NB4 (cell line): ENCODE measurements at regions not wholly inside any gene's neighbourhood (a gene's known extent, or its start where the extent isn't known, plus 50 kb on each side); places are given as distances from the start of the nearest gene placed in this dataset.

Experiments used
- DNase-seq: peaks from one replicate; pipeline ENCODE4 v3.0.0; 2010; ENCODE audit warnings: low read depth
- H3K4me3 ChIP-seq: one replicate; pipeline ENCODE4 v1.5.1; 2011; ENCODE audit warnings: mild to moderate bottlenecking, low read depth, low read length, moderate library complexity
- MYC ChIP-seq: IDR thresholded peaks from 2 replicates; pipeline ENCODE4 v1.6.1; 2011; ENCODE audit warnings: low read depth, low read length
- POLR2A ChIP-seq: IDR thresholded peaks from 2 replicates; pipeline ENCODE4 v1.6.1; 2011; ENCODE audit warnings: mild to moderate bottlenecking; ENCODE audit not compliant: insufficient read length; ENCODE audit errors: extremely low read depth
- TF ChIP-seq, protein P1 (sequence below): IDR thresholded peaks from one replicate; pipeline ENCODE4 v1.5.1; 2012; ENCODE audit warnings: low read depth, low read length
- TF ChIP-seq, protein P2 (sequence below): IDR thresholded peaks from 2 replicates; pipeline ENCODE4 v1.6.1; 2011; ENCODE audit warnings: low read depth, low read length

DNA sequence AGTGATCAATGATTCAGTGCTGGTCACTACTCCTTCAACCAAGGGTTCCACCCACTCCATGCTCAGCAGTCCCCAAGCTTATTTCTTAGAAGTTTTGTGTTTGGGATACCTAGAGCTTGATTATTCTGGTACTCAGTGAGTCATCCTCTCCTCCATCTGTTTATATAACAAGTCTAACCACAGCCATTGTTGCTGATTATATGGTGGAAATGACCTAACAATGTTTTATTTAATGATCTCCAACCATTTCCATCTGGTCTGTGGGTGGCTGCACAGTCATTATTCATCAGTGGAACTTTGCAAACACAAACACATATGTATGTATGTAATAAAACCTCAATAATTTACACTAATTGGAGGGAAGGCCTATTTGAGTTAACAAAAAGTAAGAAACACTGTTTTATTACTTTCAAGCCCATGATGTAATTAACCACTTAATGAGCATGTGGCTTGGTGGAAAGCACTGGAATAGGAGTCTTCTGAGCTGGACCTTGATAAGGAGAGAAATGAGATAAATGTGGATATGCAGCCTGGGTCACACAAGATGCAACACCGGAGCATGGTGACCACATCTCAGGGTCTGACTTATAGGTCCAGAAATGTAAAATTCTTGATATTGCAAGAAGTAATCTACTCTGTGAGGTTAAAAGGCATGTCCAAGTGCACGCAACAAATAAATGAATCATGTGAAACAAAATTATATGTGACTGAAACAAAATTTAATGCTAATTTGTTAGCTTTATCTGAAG lies 99.0 kb upstream of the WLS start:
- TF ChIP-seq, protein P1, sequence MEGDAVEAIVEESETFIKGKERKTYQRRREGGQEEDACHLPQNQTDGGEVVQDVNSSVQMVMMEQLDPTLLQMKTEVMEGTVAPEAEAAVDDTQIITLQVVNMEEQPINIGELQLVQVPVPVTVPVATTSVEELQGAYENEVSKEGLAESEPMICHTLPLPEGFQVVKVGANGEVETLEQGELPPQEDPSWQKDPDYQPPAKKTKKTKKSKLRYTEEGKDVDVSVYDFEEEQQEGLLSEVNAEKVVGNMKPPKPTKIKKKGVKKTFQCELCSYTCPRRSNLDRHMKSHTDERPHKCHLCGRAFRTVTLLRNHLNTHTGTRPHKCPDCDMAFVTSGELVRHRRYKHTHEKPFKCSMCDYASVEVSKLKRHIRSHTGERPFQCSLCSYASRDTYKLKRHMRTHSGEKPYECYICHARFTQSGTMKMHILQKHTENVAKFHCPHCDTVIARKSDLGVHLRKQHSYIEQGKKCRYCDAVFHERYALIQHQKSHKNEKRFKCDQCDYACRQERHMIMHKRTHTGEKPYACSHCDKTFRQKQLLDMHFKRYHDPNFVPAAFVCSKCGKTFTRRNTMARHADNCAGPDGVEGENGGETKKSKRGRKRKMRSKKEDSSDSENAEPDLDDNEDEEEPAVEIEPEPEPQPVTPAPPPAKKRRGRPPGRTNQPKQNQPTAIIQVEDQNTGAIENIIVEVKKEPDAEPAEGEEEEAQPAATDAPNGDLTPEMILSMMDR: no peak
- TF ChIP-seq MYC (no peak), POLR2A (no peak)
- TF ChIP-seq, protein P2, sequence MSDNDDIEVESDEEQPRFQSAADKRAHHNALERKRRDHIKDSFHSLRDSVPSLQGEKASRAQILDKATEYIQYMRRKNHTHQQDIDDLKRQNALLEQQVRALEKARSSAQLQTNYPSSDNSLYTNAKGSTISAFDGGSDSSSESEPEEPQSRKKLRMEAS: no peak
- H3K4me3 ChIP-seq: no peak overlapping the region
- no peak for DNase-seq

- TF ChIP-seq MYC: no peak
- TF ChIP-seq, protein P1: no peak
- TF ChIP-seq POLR2A: no peak
- TF ChIP-seq, protein P2: no peak
- H3K4me3 ChIP-seq: no peak overlapping the region
- no peak for DNase-seq
Measured at GRCh38 chr1:68330391-68330790, 98.1 kb upstream of the WLS start.

DNA sequence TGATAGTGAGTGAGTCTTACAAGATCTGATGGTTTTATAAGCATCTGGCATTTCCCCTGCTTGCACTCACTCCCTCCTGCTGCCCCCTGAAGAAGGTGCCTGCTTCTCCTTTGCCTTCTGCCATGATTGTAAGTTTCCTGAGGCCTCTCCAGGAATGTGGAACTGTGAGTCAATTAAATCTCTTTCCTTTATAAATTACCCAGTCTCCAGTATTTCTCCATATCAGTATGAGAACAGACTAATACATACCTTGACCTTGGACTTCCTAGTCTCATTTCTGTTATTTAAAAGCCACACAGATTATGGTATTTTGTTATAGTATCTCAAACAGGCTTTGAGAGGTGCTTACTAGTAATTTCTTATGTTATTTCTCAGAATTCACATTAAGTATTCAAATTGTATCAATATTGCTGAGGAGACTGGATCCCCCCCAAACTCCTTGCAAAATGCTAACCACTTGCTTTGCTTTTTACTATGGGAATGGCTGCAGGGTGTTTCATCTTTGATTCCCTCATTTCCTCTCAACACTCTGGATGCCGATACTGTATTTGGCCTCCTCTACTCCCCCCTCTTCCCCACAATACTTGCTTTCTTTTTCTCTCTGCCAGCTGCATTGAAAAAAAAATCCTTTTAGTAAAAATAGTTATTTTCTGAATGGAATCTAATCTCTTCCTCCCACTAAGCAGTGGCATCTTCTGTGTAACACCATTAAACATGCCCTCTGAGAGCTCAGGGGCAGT lies 96.9 kb upstream of the WLS start:
- TF ChIP-seq MYC: no peak
- TF ChIP-seq, protein P2: no peak
- no peak for TF ChIP-seq POLR2A
- TF ChIP-seq, protein P1: no peak
- DNase-seq: no peak
- no peak overlapping the region for H3K4me3 ChIP-seq

DNA sequence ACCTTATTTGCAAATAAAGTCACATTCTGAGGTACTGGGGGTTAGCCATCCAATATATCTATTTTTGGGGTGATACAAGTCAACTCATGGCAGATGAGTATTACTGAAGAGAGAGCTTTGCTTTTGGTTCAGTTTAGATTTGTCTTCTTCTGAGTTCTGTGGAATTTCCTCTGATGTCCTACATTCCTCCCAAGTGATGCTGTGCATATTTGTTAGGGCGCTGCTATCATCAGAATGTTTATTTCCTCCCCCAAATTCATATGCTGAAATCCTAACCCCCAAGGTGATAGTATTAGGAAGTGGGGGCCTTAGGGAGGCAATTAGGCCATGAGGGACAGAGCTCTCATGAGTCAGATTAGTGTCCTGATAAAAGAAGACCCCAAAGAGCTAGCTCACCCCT lies 96.2 kb upstream of the WLS start:
- DNase-seq: no peak
- H3K4me3 ChIP-seq: no peak overlapping the region
- TF ChIP-seq MYC: no peak
- TF ChIP-seq, protein P1: no peak
- no peak for TF ChIP-seq POLR2A
- TF ChIP-seq, protein P2: no peak

DNA sequence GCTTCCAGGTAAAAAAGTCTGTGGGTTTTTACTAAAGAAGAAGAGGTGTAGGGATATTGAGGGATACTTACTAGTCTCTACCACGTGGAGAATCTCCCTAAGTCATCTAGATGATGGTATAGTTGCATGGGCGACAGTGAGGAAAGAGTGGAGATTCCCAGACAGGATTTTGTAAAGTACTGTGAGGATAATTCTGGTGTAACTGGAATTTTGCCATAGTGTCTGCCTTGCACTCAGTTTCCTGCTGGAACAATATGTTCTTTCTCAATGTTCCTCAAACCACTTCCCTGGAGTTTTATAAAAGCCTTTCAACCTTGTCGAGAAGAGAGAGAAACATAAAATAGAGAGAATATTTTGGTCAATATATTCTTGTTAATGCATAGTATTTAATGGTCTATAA lies 95.1 kb upstream of the WLS start:
- TF ChIP-seq, protein P1: no peak
- no peak for TF ChIP-seq POLR2A
- TF ChIP-seq, protein P2: no peak
- no peak for TF ChIP-seq MYC
- DNase-seq: no peak
- no peak overlapping the region for H3K4me3 ChIP-seq
